OCI-M1 (cell line): ENCODE measurements at regions not wholly inside any gene's neighbourhood (a gene's known extent, or its start where the extent isn't known, plus 50 kb on each side); places are given as distances from the start of the nearest gene placed in this dataset.
"Not testable (repeated sequence)": the region's sequence is repeated elsewhere in the genome, so short reads cannot be mapped to it uniquely, and the experiment has no call there.

Source experiments
- DNase-seq: peaks from one replicate; lab custom pipeline; 2025; lab: John Stamatoyannopoulos, UW

DNA sequence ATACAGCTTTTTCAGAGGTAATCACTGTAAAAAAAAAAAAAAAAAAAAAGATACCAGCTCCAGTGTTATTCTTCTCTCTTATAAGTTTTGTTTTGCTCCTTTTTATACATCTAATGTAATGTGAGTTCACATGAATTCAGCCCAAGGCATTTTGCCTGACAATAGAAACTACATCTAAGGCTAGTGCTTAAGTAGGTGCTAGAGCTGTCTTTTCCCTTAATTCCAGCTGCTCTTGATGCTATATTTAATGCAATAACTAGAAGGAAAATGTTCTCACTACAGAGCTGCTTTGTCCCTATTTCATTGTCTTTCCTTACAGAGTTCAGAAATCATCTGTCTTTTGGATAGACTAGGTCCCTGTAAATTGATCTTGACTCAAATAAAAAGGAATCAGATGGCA, 150.1 kb downstream of the NAA11 start:
- no peak for DNase-seq

GRCh38 chr4:79174490-79175252, 151.2 kb downstream of the NAA11 start:
- no peak for DNase-seq

DNA sequence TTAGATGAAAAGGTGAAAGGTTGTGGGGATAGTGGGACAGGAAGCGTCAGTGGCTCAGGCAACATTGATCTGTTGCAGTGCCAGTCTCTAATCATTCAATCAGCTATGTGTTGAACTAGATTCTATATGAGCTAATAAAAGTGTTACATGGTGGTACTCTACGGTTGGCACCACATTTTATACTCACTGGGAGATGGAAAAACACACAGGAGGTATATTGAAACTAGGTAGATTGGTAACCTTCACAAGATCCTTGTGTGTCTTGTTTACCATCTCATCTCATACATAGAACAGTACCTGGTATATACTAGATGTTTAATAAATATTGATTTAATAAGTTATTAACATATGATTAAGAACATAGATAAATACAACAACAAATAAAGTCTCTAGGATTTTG, 152.7 kb downstream of the NAA11 start:
- DNase-seq = no peak

- no peak for DNase-seq
Observed at GRCh38 chr4:79170077-79170476, 155.8 kb downstream of the NAA11 start.

- DNase-seq = no peak
Observed at GRCh38 chr4:79164907-79165610, 160.8 kb downstream of the NAA11 start.

DNA sequence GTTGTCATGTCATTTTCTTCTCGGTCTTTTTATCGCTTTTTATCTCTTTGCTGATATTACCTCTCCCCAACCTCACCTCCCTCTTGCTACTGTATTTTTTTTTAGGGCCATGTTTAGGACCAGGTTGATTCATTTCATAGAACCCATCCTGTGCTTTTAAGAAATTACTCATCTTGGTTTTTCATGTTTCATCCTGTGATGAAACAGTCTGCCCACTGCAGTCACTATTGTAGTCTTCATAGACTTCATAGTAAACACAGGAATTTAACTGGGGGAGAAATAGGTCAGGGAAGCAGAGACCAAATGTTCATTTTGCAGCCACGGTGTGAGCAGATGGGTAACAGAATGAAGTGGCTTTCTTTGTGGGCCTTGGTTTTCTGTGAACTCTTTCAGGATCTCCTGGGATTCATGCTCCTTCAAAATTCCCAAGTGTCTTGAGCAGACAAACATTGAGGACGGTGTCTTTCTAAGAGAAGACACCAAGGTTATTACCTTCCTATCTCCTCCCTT, 161.8 kb downstream of the NAA11 start:
- DNase-seq = no peak

DNA sequence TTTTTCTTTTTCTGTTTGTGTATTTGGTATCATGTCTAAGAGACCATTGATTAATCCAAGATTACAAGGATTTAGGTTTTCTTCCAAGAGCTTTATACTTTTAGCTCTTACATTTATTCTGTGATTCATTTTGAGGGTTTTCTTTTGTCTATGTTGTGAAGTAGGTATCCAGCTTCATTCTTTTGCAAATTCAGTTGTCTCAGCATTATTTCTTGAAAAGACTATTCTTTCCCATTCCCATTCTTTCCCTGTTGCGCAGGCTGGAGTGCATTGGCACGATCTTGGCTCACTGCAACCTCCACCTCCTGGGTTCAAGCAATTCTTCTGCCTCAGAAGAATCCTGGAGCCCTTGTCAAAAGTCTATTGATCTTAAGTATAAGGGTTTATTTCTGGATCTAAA, 164.9 kb downstream of the NAA11 start:
- no peak for DNase-seq

GRCh38 chr4:79158705-79159104, 167.2 kb downstream of the NAA11 start:
- DNase-seq = not testable (repeated sequence)

DNA sequence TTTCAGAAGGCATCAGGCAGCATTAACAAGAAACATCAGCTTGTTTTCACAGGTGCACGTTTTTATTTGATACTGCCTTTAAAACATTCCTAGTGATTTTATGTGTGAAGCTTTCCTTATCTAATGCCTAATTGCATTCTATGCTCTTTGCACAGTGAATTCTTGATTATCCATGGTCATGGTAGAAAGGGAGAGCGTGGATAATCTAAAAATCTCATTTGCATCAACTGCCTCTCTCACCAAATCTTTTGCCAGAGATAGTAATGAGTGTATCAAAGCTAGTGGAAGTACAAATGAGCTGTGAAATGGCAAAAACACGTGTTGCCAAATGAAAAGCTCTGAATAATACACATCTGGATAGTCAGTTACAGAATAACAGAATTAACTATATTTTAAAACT, 170.5 kb downstream of the NAA11 start:
- DNase-seq = no peak

GRCh38 chr4:79150820-79151416, 174.9 kb downstream of the NAA11 start:
- DNase-seq = no peak

DNA sequence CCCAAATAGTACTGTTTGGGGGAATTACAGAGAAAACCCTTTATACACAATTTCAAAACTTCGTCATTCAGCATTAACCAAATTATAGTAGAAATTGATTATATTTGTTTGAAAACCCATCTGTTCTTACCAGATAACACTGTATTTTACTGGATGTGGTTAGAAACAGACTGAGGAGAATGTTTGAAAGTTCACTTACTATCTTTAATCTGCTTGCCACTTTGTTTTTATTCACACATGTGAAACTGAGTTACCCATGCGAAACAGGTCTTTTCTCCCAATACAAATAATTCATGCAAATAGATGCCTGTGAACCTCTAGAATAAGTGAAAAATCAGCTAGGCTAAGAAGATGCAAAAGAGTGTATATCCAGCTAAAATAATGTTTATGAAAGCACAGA, 177.5 kb downstream of the NAA11 start:
- DNase-seq = peak; percentile 50

GRCh38 chr4:79147251-79147650, 178.6 kb downstream of the NAA11 start:
- DNase-seq = no peak

DNA sequence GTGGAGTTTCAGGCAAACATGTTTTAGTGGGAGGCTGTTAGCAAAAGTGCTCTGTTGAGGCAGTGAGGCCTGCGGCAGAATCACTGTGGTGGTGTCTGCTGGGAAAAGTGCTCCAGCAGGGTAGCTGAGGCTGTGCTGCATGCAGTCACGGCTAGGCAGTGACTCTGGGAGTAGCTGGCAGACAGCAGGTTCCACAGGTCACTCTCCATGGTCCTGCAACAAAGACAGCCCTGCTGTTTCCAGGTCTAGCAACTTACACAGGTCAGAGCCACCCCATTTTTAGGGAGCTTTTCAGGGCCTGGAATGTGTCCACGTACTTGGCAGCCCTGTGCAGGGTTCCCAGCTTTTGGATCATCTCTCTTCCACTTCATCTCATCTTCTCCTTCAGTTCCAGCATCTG, 184.3 kb downstream of the NAA11 start:
- DNase-seq = peak; percentile 18

- peak; percentile 57 for DNase-seq
Observed at GRCh38 chr4:79134767-79135166, 191.1 kb downstream of the NAA11 start.

- no peak for DNase-seq
Observed at GRCh38 chr4:79132826-79133225, 193.0 kb downstream of the NAA11 start.

GRCh38 chr4:79121875-79122358, 182.7 kb upstream of the PAQR3 start:
- no peak for DNase-seq

GRCh38 chr4:79121223-79121622, 182.0 kb upstream of the PAQR3 start:
- no peak for DNase-seq

DNA sequence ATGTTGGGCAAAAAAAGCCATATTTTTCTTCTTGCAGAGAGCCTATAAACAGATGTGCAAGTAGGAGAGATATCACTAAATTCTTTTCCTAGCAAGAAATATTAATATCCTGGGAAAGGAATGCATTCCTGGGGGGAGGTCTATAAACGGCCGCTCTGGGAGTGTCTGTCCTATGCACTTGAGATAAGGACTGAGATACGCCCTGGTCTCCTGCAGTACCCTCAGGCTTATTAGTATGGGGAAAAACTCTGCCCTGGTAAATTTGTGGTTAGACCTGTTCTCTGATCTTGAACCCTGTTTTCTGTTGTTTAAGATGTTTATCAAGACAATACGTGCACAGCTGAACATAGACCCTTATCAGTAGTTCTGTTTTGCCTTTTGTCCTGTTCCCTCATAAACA, 177.8 kb upstream of the PAQR3 start:
- DNase-seq = not testable (repeated sequence)

- no peak for DNase-seq
Observed at GRCh38 chr4:79107014-79107413, 167.8 kb upstream of the PAQR3 start.

DNA sequence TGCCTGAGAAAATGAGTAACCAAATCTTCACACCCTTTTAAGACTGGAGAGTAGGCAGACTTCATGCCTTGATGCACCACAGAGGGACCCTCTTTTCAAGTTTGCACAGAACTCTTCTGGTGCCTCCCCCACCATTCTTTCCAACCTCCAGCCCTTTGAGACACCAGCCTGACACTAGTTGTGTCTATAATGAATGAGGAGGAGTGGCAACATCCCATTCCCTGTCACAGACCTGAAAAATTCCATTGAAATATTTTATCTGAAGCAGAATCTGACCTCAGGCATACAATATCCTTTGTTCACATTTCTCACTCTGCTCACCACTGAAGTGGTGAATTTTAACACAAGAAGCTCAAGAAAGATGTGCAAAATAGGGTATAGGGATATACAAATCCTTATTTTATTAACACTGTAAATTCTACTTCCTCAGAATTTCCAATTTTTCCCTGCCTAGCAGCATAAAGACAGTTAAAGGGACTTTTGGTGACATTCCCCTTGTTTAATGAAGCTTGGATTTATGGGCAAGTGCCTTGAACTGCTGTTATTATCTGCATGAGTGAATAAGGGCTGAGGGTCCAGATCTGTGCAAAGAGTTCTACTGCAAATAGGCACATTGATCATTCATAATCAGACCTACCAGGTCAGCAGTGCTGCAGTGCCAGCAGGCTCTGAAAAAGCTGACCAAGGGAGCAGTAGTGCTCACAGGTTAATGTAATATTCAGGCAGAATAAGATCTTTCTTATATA, 149.9 kb upstream of the PAQR3 start:
- DNase-seq = no peak

- no peak for DNase-seq
Observed at GRCh38 chr4:79087071-79087470, 147.8 kb upstream of the PAQR3 start.

DNA sequence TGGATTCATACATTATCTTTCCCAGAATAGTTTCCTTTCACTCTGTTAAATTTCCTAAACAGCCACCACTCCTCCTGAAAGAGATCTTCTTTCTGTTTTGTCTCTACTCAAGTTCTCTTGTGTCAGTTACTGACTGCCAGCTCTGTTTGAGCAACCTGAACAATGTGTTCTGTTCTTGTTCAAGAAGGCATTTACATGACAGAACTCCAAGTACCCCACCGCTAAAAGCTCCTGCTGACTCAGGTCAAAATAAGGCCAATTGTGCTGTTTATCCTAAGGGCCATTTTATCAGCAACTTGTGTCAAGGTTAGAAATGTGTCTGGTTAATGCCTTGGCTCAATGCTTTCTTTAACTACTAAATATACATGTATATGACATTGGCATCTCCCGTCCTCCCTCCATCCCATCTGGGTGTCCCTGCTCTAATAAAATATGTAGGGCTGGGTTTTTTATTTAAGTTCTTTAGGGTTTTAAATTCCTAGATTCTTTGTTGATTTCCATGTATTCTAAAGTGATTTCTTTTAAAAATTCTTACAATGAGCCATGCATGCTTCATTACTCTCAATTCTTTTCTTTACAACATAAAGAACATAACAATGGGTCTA, 144.3 kb upstream of the PAQR3 start:
- no peak for DNase-seq
